22Rv1 (cell line): ENCODE measurements at regions not wholly inside any gene's neighbourhood (a gene's known extent, or its start where the extent isn't known, plus 50 kb on each side); places are given as distances from the start of the nearest gene placed in this dataset.
"Not testable (repeated sequence)": the region's sequence is repeated elsewhere in the genome, so short reads cannot be mapped to it uniquely, and the experiment has no call there.

Experiments used
- H3K27ac ChIP-seq: fragments of 450-650 bp; 2 replicates; pipeline ENCODE4 v1.5.1; 2017
- CTCF ChIP-seq: fragments of 450-650 bp; IDR thresholded peaks from 2 replicates; pipeline ENCODE4 v1.5.1; 2017; ENCODE audit warnings: mild to moderate bottlenecking
- ZFX ChIP-seq: fragments of 450-650 bp; IDR thresholded peaks from 2 replicates; pipeline ENCODE4 v1.6.1; 2017; ENCODE audit warnings: antibody characterized with exemption, borderline replicate concordance

DNA sequence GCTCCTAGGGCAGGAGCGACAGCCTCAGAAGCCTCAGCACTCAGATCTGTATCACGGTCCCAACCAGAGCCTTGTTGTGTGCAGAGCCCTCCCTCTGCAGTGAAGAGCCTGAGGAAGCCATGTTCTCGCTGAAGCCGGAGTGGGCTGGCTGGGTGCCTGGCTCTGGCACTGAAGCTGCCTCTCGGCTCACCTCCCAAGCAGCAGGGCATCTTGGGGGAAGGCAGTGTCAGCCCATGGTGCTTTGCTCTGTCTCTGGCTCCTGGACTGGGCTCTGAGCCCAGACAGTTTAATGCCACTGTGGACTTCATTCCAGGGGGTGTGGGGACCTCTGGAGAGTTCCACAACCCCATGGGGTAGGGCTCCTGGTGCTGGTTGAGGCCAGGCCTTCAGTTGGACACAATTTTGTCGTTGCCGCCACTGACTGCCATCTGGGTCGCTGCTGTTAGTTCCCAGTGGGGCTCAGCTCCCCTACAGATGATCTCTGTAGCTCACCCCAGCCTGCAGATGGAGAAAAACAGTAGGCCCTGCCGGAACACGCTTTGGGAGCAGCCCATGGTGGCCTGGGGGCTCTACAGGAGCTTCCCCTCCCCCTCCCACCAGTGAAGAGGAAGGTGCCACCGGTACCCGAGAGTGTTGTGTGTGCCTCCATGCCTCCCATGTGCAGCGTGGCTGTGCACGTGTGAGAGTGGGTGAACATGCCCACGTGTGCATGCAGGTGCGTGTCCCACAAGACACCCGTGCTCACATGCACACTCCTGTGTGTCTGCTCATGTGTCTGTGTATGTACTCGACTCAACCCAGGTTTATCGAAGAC lies 86.5 kb upstream of the B3GAT1 start:
- H3K27ac ChIP-seq = no peak overlapping the region
- TF ChIP-seq ZFX = no peak
- TF ChIP-seq CTCF = no peak

- TF ChIP-seq CTCF = no peak
- no peak for TF ChIP-seq ZFX
- no peak overlapping the region for H3K27ac ChIP-seq
Observed at GRCh38 chr11:134497586-134497985, 85.5 kb upstream of the B3GAT1 start.

- not testable (repeated sequence) for H3K27ac ChIP-seq
Observed at GRCh38 chr11:134496058-134496457, 84.0 kb upstream of the B3GAT1 start.

GRCh38 chr11:134494395-134494794 lies 82.4 kb upstream of the B3GAT1 start:
- not testable (repeated sequence) for H3K27ac ChIP-seq

GRCh38 chr11:134492411-134492810 lies 80.4 kb upstream of the B3GAT1 start:
- H3K27ac ChIP-seq = not testable (repeated sequence)

DNA sequence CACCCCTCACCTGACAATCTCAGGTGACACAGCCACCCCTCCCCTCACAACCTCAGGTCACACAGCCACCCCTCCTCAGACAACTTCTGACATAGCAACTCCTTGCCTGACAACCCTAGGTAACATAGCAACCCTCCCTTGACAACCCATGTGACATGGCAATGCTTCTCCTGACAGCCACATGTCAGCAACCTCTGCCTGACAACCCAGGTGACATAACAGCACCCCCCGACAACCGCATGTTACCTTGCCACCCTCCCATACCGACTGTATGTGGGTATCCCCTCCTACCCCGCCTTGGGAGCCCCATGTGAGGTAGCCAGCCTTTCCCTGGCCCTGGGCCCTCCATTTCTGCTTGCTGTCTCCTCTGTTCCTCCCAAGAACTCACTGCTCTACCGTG lies 77.7 kb upstream of the B3GAT1 start:
- TF ChIP-seq ZFX = no peak
- no peak for TF ChIP-seq CTCF
- H3K27ac ChIP-seq = no peak overlapping the region

DNA sequence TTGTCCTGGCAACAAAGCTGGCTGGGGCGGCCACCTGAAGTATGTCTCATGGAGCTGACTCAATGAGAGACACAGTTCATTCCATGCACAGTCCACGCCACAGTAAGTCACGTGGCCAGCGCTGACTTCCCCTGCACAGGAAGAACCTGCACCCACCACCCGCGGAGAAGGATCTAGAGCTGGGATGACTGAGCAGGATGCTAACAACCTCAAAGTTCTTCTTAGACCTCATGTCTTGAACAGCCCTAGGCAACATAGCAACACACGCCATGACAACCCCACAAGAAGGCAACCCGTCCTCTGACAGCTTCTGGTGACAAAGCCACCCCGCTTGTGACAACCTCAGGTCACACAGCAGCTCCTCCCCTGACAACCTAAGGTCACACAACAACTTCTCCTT lies 76.9 kb upstream of the B3GAT1 start:
- TF ChIP-seq ZFX (no peak), CTCF (no peak)
- H3K27ac ChIP-seq = no peak overlapping the region

GRCh38 chr11:134488512-134488911 lies 76.5 kb upstream of the B3GAT1 start:
- TF ChIP-seq CTCF (no peak), ZFX (no peak)
- no peak overlapping the region for H3K27ac ChIP-seq

DNA sequence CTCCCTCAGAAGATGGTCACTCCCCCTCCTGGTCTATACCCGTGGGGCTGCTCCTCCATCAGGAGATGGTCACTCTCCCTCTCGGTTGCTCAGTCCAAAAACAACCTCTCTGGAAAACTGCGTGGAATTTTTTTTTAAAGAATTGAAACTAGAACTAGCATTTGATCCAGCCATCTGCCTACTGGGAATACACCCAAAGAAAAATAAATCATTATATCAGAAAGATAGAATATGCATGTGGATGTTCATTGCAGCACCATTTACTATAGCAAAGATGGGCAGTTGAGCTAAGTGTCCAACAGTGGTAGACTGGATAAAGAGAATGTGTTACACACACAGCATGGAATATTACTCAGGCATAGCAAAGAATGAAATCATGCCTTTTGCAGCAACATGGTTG lies 75.7 kb upstream of the B3GAT1 start:
- H3K27ac ChIP-seq = no peak overlapping the region
- TF ChIP-seq ZFX = no peak
- no peak for TF ChIP-seq CTCF
